RWPE2 (cell line): ENCODE measurements at regions not wholly inside any gene's neighbourhood (a gene's known extent, or its start where the extent isn't known, plus 50 kb on each side); places are given as distances from the start of the nearest gene placed in this dataset.

ENCODE experiments used
- ATAC-seq: fragments of 200-7000 bp; cut with Tn5 transposase; 3 replicates; pipeline ENCODE4 v1.9.1; 2021; ENCODE audit warnings: low read depth
- DNase-seq: peaks from one replicate; pipeline ENCODE4 v3.0.0-alpha.2; 2020; ENCODE audit warnings: low spot score
- H3K27ac ChIP-seq: fragments of 450-650 bp; 2 replicates; pipeline ENCODE4 v1.5.1; 2017; ENCODE audit warnings: mild to moderate bottlenecking; ENCODE audit not compliant: poor library complexity, severe bottlenecking
- H3K27me3 ChIP-seq: fragments of 250-450 bp; sonication (Bioruptor Pico); 2 replicates; pipeline ENCODE4 v1.5.1; 2021; ENCODE audit warnings: mild to moderate bottlenecking, moderate library complexity; ENCODE audit not compliant: insufficient read depth, poor library complexity, severe bottlenecking
- H3K36me3 ChIP-seq: fragments of 250-450 bp; sonication (Bioruptor Pico); 2 replicates; pipeline ENCODE4 v1.5.1; 2020; ENCODE audit warnings: low read depth, mild to moderate bottlenecking, moderate library complexity
- H3K4me1 ChIP-seq: fragments of 250-450 bp; sonication (Bioruptor Pico); 2 replicates; pipeline ENCODE4 v1.5.1; 2021; ENCODE audit warnings: mild to moderate bottlenecking, moderate library complexity; ENCODE audit not compliant: insufficient read depth, poor library complexity, severe bottlenecking
- H3K4me3 ChIP-seq: fragments of 250-450 bp; sonication (Bioruptor Pico); 2 replicates; pipeline ENCODE4 v1.5.1; 2021; ENCODE audit warnings: mild to moderate bottlenecking, moderate library complexity; ENCODE audit not compliant: severe bottlenecking
- H3K9me3 ChIP-seq: fragments of 250-450 bp; sonication (Bioruptor Pico); 2 replicates; pipeline ENCODE4 v1.5.1; 2021; ENCODE audit warnings: mild to moderate bottlenecking, moderate library complexity; ENCODE audit not compliant: severe bottlenecking
- CTCF ChIP-seq: fragments of 450-650 bp; IDR thresholded peaks from one replicate; pipeline ENCODE4 v1.5.1; 2017; ENCODE audit warnings: mild to moderate bottlenecking, moderate library complexity; ENCODE audit not compliant: poor library complexity, severe bottlenecking

- Histone ChIP-seq H3K9me3 (no peaks in the 10 kb centered on the region), H3K4me1 (no peaks in the 10 kb centered on the region), H3K4me3 (no peak overlapping the region), H3K27me3 (peaks cover 66% of the 10 kb centered on the region), H3K27ac (no peak overlapping the region), H3K36me3 (no peaks in the 10 kb centered on the region)
- DNase-seq, result no peak
- ATAC-seq, result peak; percentile 79
- peak; percentile 79 for TF ChIP-seq CTCF
Measured at GRCh38 chr17:79388556-79389295, 222.1 kb downstream of the RBFOX3 start.

- ATAC-seq, result no peak
- DNase-seq, result no peak
- Histone ChIP-seq H3K4me3 (no peak overlapping the region), H3K36me3 (no peaks in the 10 kb centered on the region), H3K27ac (no peak overlapping the region), H3K9me3 (no peaks in the 10 kb centered on the region), H3K27me3 (peaks cover 69% of the 10 kb centered on the region), H3K4me1 (no peaks in the 10 kb centered on the region)
- TF ChIP-seq CTCF, result no peak
Measured at GRCh38 chr17:79387783-79388182, 223.1 kb downstream of the RBFOX3 start.

GRCh38 chr17:79385962-79386563, 224.8 kb downstream of the RBFOX3 start:
- DNase-seq, result no peak
- Histone ChIP-seq H3K4me1 (no peaks in the 10 kb centered on the region), H3K27me3 (peaks cover 69% of the 10 kb centered on the region), H3K36me3 (no peaks in the 10 kb centered on the region), H3K4me3 (no peak overlapping the region), H3K9me3 (no peaks in the 10 kb centered on the region), H3K27ac (no peak overlapping the region)
- no peak for TF ChIP-seq CTCF
- no peak for ATAC-seq

- ATAC-seq (no peak), DNase-seq (no peak)
- no peaks in the 10 kb centered on the region for H3K4me1 ChIP-seq
- TF ChIP-seq CTCF, result no peak
- no peaks in the 10 kb centered on the region for H3K36me3 ChIP-seq
- no peak overlapping the region for H3K27ac ChIP-seq
- no peak overlapping the region for H3K4me3 ChIP-seq
- no peaks in the 10 kb centered on the region for H3K9me3 ChIP-seq
- peaks cover 77% of the 10 kb centered on the region for H3K27me3 ChIP-seq
Measured at GRCh38 chr17:79382313-79382712, 228.5 kb downstream of the RBFOX3 start.
